GM12864 (cell line): ENCODE measurements at regions not wholly inside any gene's neighbourhood (a gene's known extent, or its start where the extent isn't known, plus 50 kb on each side); places are given as distances from the start of the nearest gene placed in this dataset.

Source experiments
- DNase-seq: peaks from one replicate; pipeline ENCODE4 v3.0.0-alpha.2; 2011; ENCODE audit warnings: low read depth
- H3K4me3 ChIP-seq: 2 replicates; pipeline ENCODE4 v1.5.1; 2011; ENCODE audit warnings: mild to moderate bottlenecking, low read depth, low read length, control low read depth
- TF ChIP-seq, protein P1 (sequence below): IDR thresholded peaks from 2 replicates; pipeline ENCODE4 v1.5.1; 2011; ENCODE audit warnings: low read depth, mild to moderate bottlenecking, moderate library complexity, low read length, control low read depth, inconsistent platforms; ENCODE audit errors: missing control alignments

DNA sequence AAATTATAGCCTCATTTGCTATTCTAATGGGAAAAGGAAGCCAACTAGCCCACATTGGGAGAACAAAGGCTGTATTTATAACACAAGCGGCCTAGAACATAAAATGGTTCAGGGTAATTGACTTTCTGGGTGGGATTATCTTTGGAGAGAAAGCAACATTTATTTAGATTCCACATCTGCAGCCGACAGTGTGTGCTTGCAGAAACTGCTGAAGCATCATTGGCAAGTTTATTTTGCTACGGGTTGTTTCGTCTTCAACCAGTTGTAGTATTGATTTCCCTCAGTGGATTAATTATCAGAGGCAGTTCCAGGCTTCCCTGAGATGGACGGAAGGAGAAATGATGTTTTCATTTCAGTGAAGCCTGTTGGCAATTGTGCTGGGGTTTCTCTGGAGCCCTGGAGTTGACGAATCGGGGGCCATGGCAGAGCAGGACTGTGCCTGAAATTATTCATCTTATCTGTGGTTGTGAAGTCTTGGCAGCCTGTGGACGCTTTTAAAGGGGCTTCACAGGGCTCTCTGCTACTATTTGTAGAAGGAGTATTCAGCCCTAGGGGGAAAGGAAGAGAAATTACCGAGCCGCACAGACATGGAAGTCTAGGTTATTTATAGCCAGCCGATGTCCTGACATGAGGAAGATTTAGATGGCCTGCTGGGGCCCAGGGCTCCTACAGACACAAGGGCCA, 290.6 kb upstream of the IRX4 start:
- TF ChIP-seq, protein P1, sequence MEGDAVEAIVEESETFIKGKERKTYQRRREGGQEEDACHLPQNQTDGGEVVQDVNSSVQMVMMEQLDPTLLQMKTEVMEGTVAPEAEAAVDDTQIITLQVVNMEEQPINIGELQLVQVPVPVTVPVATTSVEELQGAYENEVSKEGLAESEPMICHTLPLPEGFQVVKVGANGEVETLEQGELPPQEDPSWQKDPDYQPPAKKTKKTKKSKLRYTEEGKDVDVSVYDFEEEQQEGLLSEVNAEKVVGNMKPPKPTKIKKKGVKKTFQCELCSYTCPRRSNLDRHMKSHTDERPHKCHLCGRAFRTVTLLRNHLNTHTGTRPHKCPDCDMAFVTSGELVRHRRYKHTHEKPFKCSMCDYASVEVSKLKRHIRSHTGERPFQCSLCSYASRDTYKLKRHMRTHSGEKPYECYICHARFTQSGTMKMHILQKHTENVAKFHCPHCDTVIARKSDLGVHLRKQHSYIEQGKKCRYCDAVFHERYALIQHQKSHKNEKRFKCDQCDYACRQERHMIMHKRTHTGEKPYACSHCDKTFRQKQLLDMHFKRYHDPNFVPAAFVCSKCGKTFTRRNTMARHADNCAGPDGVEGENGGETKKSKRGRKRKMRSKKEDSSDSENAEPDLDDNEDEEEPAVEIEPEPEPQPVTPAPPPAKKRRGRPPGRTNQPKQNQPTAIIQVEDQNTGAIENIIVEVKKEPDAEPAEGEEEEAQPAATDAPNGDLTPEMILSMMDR: no peak
- no peak overlapping the region for H3K4me3 ChIP-seq
- DNase-seq: no peak

DNA sequence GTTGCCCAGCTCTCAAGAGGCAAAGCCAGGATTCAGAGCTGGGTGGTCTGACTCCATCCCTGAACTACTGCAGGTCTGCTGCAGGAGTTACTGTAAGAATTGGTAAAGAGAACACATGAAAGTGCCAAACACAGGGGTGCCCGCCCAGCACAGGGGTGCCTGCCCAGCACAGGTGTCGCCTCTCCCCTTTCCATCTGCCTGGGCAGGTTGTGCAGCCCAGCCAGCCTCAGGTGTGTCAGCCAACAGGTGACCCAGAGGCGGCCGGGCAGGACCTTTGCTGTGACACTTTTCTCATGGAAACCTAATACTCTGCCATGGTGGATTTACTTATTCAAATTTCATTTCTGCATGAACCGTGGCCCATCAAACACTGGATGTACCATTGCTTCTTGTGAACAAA, 289.7 kb upstream of the IRX4 start:
- no peak for DNase-seq
- H3K4me3 ChIP-seq: no peak overlapping the region
- TF ChIP-seq, protein P1: no peak

DNA sequence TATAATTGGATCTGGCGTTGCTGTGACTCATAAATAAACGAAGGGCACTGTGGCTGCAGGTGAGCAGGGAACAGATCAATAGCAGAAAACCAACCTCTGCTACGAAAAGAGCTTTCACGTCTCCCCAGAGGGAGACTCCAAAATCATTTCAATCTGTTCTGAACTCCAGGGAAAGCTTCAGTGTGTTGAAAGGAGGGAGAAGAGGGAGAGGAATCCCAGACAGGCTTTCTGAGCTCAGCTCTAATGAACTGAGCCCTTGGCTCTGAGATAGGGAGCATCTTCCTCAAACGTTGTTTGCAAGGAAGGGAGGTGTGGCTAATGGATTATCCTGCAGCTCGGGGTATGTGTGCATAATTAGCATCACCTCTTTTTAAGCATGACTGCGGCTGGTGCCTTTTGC, 288.0 kb upstream of the IRX4 start:
- TF ChIP-seq, protein P1: no peak
- H3K4me3 ChIP-seq: no peak overlapping the region
- no peak for DNase-seq

DNA sequence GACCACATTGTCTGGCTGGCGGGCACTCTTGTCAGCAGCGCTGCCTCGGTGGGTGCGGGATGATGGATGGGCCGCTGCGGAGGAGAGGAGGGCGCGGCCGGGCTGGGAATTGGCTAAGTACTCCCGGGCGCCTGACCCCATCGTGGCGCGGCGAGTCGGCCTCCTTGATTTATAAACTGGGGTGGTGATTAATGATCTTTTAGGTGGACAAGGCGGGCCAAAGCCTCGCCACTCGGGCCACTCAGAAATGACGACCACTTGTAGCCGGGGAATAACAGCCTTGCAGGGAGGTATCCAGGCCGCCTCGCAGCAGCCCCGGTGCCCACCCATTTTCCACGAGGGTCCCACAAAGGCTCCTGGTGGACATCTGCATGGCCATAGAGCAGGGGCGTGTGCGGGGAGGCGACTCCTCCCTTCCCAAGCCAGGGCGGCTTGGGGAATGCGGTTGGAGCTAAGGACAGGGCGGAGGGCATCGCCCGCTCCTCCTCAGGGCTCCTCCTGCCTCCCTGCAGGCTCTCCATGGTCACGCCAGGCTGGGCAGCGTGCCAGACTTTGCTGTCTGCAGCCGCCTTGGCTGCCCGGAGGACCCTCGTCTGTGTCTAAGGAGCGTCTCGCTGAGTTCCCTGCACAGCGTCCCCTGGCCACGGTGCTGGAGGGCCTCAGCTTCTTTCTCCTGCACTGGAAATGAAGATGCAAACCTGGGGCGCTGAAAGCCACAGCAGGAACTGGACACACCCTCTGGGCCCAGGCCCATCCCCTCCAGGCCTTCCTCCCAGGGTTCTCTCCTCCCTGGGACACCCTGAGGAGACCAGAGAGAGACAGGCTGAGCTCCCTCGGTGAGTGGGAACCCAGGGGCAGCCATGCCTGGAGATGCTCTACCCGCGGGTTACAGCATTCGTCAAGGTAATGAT, 287.4 kb upstream of the IRX4 start:
- no peak overlapping the region for H3K4me3 ChIP-seq
- DNase-seq: no peak
- TF ChIP-seq, protein P1: no peak

DNA sequence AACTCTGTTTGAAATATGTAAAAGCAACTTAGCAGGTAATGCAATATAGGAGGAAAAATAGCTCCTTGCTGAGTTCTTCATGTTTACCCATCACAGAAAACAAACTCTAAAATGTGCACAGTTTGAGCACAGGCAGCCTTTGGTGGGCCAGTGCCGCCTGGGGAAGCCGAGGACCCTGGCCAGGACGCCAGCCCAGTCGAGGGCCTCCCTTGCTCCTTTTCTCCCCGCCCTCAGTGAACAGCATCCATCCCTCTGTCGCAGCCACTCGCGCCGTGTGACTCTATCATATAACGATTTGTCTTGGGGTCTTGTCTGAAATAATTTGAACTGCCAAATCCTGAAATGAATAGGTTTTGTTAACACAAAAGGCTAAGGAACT, 286.7 kb upstream of the IRX4 start:
- no peak for DNase-seq
- H3K4me3 ChIP-seq: no peak overlapping the region
- TF ChIP-seq, protein P1: no peak

DNA sequence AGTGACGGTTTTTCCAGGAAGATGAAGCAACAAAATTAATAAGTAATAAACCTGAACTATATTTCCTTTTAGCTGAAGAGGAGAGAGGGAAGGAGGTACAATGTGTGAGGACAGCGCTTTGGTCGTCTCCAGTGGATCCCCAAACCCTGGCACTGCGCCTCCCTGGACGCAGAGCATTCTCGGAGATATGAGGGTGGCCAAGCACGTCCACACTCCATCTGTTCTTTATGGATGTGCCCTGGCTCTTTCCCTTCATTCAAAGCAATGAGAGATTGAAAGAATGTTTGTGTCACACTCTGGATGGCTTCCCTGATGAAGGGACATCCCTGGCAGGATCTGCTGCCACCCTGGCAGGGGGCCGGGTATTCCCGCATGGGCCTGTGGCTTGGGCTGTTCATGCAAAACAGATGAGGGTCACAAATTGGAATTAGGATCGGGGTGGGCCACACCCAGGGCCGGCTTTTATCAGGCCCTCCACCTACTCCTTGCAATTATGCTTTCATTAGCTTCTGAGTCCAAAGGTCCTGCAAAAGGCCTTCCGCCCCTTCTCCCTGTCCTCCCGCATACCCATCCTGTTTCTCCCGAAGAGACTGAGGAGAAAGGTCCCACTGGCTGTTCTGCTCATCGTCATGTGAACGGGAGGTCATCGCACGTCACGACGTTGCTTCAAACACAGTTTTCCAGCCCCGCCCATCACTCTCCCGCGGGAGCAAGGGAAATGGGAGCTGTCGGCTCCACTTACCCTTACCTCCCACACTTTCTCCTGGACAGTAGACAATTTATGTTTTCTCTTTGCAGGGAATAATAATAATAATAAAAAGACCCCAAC, 286.1 kb upstream of the IRX4 start:
- no peak for DNase-seq
- TF ChIP-seq, protein P1: no peak
- no peak overlapping the region for H3K4me3 ChIP-seq
